ENCODE measurements at regions not wholly inside any gene's neighbourhood (a gene's known extent, or its start where the extent isn't known, plus 50 kb on each side); places are given as distances from the start of the nearest gene placed in this dataset.

DNA sequence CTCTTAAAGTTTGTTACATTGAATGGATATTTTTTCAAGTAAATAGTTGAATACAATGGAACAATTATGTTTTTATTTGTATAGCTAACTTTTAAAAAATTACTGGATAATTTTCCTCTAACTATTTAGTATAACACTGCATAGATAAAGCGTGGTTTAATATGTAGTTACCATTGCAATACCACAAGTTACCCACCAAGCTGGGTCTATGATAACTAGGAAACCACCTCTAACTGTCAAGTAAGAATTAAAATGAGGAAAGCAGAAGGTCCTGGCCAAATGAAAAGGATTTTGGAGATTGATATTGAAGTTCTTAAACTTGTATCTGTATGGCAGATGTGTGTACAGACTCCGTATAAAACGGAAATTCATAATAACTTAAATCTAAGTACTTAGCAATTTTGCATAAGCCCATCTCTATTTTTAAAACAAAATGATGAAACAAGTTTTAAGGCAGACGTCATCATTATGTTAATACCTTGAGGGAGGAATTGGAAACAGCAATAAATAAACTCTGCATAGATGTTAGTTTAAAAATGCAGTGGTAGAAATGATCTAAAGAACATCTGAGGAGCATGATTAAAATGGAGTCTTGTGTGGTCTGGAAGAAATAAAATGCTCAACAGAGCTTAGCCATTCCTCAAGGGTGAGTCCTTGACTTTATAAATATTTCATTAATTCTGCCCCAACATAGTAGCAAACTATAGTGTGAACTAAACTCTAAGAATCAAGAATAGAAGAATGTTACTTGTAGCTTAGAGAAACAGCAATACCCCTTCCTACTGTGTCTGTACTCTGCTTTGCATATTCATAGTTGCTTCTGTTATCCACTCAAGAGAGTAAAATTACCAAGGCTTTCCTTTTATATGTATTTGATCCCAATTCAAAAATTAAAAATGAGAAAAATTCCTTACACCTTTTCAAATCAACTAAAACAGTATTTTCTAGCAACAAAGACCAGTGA, 206.4 kb upstream of the FERD3L start (continued):
- TF ChIP-seq, protein P1, sequence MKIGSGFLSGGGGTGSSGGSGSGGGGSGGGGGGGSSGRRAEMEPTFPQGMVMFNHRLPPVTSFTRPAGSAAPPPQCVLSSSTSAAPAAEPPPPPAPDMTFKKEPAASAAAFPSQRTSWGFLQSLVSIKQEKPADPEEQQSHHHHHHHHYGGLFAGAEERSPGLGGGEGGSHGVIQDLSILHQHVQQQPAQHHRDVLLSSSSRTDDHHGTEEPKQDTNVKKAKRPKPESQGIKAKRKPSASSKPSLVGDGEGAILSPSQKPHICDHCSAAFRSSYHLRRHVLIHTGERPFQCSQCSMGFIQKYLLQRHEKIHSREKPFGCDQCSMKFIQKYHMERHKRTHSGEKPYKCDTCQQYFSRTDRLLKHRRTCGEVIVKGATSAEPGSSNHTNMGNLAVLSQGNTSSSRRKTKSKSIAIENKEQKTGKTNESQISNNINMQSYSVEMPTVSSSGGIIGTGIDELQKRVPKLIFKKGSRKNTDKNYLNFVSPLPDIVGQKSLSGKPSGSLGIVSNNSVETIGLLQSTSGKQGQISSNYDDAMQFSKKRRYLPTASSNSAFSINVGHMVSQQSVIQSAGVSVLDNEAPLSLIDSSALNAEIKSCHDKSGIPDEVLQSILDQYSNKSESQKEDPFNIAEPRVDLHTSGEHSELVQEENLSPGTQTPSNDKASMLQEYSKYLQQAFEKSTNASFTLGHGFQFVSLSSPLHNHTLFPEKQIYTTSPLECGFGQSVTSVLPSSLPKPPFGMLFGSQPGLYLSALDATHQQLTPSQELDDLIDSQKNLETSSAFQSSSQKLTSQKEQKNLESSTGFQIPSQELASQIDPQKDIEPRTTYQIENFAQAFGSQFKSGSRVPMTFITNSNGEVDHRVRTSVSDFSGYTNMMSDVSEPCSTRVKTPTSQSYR (CRISPR knock-in tag; IDR thresholded peaks at IDR 0.05) = no peak
- no peak for TF ChIP-seq FOXP1 (CRISPR knock-in tag; IDR thresholded peaks at IDR 0.05; ENCODE audit: borderline replicate concordance)
- TF ChIP-seq, protein P2, sequence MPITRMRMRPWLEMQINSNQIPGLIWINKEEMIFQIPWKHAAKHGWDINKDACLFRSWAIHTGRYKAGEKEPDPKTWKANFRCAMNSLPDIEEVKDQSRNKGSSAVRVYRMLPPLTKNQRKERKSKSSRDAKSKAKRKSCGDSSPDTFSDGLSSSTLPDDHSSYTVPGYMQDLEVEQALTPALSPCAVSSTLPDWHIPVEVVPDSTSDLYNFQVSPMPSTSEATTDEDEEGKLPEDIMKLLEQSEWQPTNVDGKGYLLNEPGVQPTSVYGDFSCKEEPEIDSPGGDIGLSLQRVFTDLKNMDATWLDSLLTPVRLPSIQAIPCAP (CRISPR knock-in tag; IDR thresholded peaks at IDR 0.05) = no peak
- TF ChIP-seq, protein P3, sequence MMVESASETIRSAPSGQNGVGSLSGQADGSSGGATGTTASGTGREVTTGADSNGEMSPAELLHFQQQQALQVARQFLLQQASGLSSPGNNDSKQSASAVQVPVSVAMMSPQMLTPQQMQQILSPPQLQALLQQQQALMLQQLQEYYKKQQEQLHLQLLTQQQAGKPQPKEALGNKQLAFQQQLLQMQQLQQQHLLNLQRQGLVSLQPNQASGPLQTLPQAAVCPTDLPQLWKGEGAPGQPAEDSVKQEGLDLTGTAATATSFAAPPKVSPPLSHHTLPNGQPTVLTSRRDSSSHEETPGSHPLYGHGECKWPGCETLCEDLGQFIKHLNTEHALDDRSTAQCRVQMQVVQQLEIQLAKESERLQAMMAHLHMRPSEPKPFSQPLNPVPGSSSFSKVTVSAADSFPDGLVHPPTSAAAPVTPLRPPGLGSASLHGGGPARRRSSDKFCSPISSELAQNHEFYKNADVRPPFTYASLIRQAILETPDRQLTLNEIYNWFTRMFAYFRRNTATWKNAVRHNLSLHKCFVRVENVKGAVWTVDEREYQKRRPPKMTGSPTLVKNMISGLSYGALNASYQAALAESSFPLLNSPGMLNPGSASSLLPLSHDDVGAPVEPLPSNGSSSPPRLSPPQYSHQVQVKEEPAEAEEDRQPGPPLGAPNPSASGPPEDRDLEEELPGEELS (CRISPR knock-in tag; IDR thresholded peaks at IDR 0.05) = no peak
- TF ChIP-seq GABPB1 (CRISPR knock-in tag; IDR thresholded peaks at IDR 0.05) = no peak
- no peak for TF ChIP-seq ETV6 (CRISPR knock-in tag; IDR thresholded peaks at IDR 0.05)
- TF ChIP-seq, protein P4, sequence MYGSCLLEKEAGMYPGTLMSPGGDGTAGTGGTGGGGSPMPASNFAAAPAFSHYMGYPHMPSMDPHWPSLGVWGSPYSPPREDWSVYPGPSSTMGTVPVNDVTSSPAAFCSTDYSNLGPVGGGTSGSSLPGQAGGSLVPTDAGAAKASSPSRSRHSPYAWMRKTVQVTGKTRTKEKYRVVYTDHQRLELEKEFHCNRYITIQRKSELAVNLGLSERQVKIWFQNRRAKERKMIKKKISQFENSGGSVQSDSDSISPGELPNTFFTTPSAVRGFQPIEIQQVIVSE (CRISPR knock-in tag; IDR thresholded peaks at IDR 0.05; ENCODE audit: borderline replicate concordance) = no peak
- TF ChIP-seq, protein P5, sequence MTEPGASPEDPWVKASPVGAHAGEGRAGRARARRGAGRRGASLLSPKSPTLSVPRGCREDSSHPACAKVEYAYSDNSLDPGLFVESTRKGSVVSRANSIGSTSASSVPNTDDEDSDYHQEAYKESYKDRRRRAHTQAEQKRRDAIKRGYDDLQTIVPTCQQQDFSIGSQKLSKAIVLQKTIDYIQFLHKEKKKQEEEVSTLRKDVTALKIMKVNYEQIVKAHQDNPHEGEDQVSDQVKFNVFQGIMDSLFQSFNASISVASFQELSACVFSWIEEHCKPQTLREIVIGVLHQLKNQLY (CRISPR knock-in tag; IDR thresholded peaks at IDR 0.05) = no peak
- TF ChIP-seq ZNF317 (CRISPR knock-in tag; IDR thresholded peaks at IDR 0.05; ENCODE audit: borderline replicate concordance, low read depth) = no peak
- no peak for TF ChIP-seq NR3C1 (CRISPR knock-in tag; conservative IDR thresholded peaks at IDR 0.05; ENCODE audit: low read depth)
- TF ChIP-seq ATF3 (CRISPR knock-in tag; conservative IDR thresholded peaks at IDR 0.05) = no peak

- peaks cover 5% of the 10 kb centered on the region for H3K9me3 Mint-ChIP-seq
- H3K27me3 Mint-ChIP-seq (ENCODE audit: low read depth) = no peaks in the 10 kb centered on the region
- peak; percentile 32; the same call in 1 of the 2 replicates for ATAC-seq
- peaks cover 11% of the 10 kb centered on the region for H3K4me1 Mint-ChIP-seq
- H3K36me3 Mint-ChIP-seq = peaks cover 5% of the 10 kb centered on the region; the same call in 1 of the 2 replicates
- CTCF ChIA-PET = no interaction called here
- H3K27ac Mint-ChIP-seq = peak overlapping the region; percentile 60; the same call in 1 of the 2 replicates
- no peak for DNase-seq (ENCODE audit: low spot score)
- POLR2A ChIA-PET = no interaction called here
- H3K4me3 Mint-ChIP-seq = no peak overlapping the region
- TF ChIP-seq GABPB1 (CRISPR knock-in tag; IDR thresholded peaks at IDR 0.05) (no peak), USF2 (CRISPR knock-in tag; IDR thresholded peaks at IDR 0.05) (no peak), ZNF416 (CRISPR knock-in tag; IDR thresholded peaks at IDR 0.05) (no peak), AFF4 (CRISPR knock-in tag; IDR thresholded peaks at IDR 0.05; ENCODE audit: borderline replicate concordance) (no peak), TCF7 (CRISPR knock-in tag; IDR thresholded peaks at IDR 0.05; ENCODE audit: low read depth) (no peak), RELA (CRISPR knock-in tag; IDR thresholded peaks at IDR 0.05; ENCODE audit: borderline replicate concordance) (no peak), ZNF423 (CRISPR knock-in tag; IDR thresholded peaks at IDR 0.05) (no peak), PRDM15 (CRISPR knock-in tag; IDR thresholded peaks at IDR 0.05) (no peak)
Measured at GRCh38 chr7:19339512-19339911, 194.3 kb upstream of the FERD3L start.
